ENCODE measurements at regions not wholly inside any gene's neighbourhood (a gene's known extent, or its start where the extent isn't known, plus 50 kb on each side); places are given as distances from the start of the nearest gene placed in this dataset.

DNA sequence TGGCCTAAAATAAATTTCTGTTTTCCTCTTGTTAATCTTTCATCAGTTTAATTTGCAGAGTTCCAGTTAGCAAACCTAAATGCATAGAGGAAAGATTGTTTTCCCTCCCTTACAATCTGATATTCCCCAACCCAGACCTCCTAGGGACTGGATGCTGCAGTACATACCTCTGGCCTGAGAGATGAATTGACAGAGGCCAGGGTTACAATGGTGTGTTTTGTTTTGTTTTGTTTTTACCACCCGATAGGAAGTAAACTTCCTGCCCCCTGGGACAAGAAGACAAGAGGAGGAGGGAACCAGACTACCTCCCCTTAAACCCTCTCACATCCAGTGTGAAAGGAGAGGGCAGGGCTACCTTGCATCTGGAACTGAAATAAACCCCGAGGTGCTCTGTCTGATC is 319.0 kb downstream of the LRFN2 start:
- ChIA-PET CTCF (no interaction called here), POLR2A (no interaction called here)
- no peak for TF ChIP-seq FOXA1 (IDR thresholded peaks at IDR 0.05)
- no peak for TF ChIP-seq BHLHE40 (IDR thresholded peaks at IDR 0.05; ENCODE audit: borderline replicate concordance)
- TF ChIP-seq FOXK2 (IDR thresholded peaks at IDR 0.05) = no peak
- TF ChIP-seq, protein P1, sequence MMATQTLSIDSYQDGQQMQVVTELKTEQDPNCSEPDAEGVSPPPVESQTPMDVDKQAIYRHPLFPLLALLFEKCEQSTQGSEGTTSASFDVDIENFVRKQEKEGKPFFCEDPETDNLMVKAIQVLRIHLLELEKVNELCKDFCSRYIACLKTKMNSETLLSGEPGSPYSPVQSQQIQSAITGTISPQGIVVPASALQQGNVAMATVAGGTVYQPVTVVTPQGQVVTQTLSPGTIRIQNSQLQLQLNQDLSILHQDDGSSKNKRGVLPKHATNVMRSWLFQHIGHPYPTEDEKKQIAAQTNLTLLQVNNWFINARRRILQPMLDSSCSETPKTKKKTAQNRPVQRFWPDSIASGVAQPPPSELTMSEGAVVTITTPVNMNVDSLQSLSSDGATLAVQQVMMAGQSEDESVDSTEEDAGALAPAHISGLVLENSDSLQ (IDR thresholded peaks at IDR 0.05) = no peak
- no peak for TF ChIP-seq CTBP1 (IDR thresholded peaks at IDR 0.05; ENCODE audit: borderline replicate concordance)
- no peak for TF ChIP-seq SUZ12 (IDR thresholded peaks at IDR 0.05)
- no peak for TF ChIP-seq HDGF (IDR thresholded peaks at IDR 0.05; ENCODE audit: borderline replicate concordance)
- no peak for TF ChIP-seq FOXM1 (IDR thresholded peaks at IDR 0.05; ENCODE audit: borderline replicate concordance)
- no peak for TF ChIP-seq ARNT (IDR thresholded peaks at IDR 0.05)
- no peak for TF ChIP-seq TARDBP (IDR thresholded peaks at IDR 0.05)
- TF ChIP-seq SP1 (IDR thresholded peaks at IDR 0.05) = no peak
- no peak for TF ChIP-seq ZNF384 (IDR thresholded peaks at IDR 0.05)
- no peak for TF ChIP-seq ELF4 (IDR thresholded peaks at IDR 0.05)
- TF ChIP-seq L3MBTL2 (conservative IDR thresholded peaks at IDR 0.05) = no peak
- TF ChIP-seq LEF1 (IDR thresholded peaks at IDR 0.05; ENCODE audit: borderline replicate concordance) = no peak
- TF ChIP-seq NFRKB (IDR thresholded peaks at IDR 0.05) = no peak
- DNase-seq (ENCODE audit: extremely low spot score) = no peak

DNA sequence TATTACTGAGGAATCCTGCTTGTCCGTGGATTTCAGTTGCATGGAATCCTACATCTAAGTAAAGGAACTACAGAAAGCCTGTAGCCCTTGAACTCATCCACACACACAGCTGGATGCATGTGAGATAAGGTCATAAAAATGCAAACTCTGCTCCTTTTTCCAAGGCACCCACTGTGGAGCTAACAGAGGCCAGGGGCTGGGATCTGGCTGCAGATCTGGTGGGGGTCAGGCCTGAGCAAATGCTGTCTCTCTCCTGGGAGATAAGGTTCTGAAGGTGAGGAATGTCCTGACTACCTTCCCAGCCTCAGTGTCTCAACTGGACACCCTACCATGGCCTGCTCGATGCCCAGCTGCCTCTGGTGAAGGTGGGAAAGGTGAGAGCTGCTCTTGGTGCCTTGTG is 321.5 kb downstream of the LRFN2 start:
- TF ChIP-seq TARDBP (IDR thresholded peaks at IDR 0.05) = no peak
- no peak for TF ChIP-seq BHLHE40 (IDR thresholded peaks at IDR 0.05; ENCODE audit: borderline replicate concordance)
- DNase-seq (ENCODE audit: extremely low spot score) = no peak
- ChIA-PET POLR2A (no interaction called here), CTCF (no interaction called here)

DNA sequence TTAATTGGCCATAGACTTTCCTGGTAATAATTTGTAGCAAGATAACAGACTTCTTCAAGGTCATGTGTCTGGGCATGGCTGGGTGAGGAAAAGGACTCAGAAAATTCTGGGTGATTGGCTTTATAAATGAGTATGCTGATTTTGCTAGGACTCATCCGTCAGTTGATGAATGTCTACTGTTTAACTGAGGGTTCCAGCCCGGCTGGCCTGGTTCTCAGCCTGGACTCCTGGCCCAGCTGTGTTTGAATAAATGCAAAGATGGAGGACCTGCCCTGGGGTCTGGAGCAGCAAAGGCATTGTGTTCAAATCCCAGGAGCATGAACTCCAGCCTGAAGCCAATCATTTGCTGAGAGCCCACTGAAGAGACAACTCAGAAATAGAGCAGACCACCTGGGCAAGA is 323.2 kb downstream of the LRFN2 start:
- POLR2A ChIA-PET = no interaction called here
- no peak for TF ChIP-seq L3MBTL2 (conservative IDR thresholded peaks at IDR 0.05)
- TF ChIP-seq FOXK2 (IDR thresholded peaks at IDR 0.05) = no peak
- TF ChIP-seq CTBP1 (IDR thresholded peaks at IDR 0.05; ENCODE audit: borderline replicate concordance) = no peak
- no peak for TF ChIP-seq FOXM1 (IDR thresholded peaks at IDR 0.05; ENCODE audit: borderline replicate concordance)
- TF ChIP-seq NFRKB (IDR thresholded peaks at IDR 0.05) = no peak
- DNase-seq (ENCODE audit: extremely low spot score) = no peak
- CTCF ChIA-PET = no interaction called here

DNA sequence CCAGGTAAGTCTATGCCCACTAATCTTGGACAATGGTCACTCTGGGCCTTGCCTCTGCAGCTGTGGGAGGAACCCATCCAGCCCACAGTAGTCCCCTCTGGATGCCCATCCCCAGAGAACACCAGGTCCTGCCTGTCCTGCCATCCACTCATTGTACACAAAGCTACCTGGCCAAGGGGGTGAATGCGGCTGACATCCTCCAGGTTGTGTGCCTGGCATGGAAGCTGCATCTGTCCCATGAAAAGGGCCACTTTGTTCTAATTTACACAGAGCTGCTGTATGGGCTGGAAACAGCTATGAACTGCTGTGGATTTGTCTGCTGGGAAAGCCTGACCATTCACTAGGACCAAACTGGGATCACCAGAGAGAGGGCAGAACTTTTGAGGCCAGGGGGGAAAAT is 324.8 kb downstream of the LRFN2 start:
- no peak for TF ChIP-seq SP1 (IDR thresholded peaks at IDR 0.05)
- no peak for TF ChIP-seq NFRKB (IDR thresholded peaks at IDR 0.05)
- TF ChIP-seq, protein P1 (IDR thresholded peaks at IDR 0.05) = no peak
- TF ChIP-seq SUZ12 (IDR thresholded peaks at IDR 0.05) = no peak
- no peak for TF ChIP-seq FOXK2 (IDR thresholded peaks at IDR 0.05)
- no peak for TF ChIP-seq ELF4 (IDR thresholded peaks at IDR 0.05)
- no peak for TF ChIP-seq TARDBP (IDR thresholded peaks at IDR 0.05)
- TF ChIP-seq ZNF384 (IDR thresholded peaks at IDR 0.05) = no peak
- no peak for TF ChIP-seq L3MBTL2 (conservative IDR thresholded peaks at IDR 0.05)
- no peak for DNase-seq (ENCODE audit: extremely low spot score)
- ChIA-PET CTCF (no interaction called here), POLR2A (no interaction called here)

DNA sequence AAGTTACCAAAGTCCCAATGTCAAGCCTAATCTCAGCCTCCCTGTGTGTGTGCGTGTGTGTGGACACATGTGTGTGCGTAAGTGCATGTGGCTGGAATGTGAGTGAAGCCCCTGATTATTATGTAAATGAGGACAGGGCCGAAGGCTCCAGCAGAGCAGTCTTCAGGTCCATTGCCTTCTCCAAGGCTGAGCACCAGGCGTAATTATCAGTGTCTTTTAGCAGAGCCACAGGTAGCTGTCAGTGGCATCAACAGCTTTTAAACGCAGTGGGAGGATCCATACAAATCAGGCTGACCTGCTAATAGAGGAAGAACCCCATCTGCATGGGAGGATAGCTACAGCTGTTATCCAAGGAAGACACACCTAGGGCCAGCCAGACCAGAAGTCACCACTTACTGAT is 324.3 kb upstream of the MOCS1 start:
- CTCF ChIA-PET = no interaction called here
- POLR2A ChIA-PET = no interaction called here
- TF ChIP-seq SP1 (IDR thresholded peaks at IDR 0.05) (no peak), L3MBTL2 (conservative IDR thresholded peaks at IDR 0.05) (no peak), NFRKB (IDR thresholded peaks at IDR 0.05) (no peak)
- DNase-seq (ENCODE audit: extremely low spot score) = no peak

DNA sequence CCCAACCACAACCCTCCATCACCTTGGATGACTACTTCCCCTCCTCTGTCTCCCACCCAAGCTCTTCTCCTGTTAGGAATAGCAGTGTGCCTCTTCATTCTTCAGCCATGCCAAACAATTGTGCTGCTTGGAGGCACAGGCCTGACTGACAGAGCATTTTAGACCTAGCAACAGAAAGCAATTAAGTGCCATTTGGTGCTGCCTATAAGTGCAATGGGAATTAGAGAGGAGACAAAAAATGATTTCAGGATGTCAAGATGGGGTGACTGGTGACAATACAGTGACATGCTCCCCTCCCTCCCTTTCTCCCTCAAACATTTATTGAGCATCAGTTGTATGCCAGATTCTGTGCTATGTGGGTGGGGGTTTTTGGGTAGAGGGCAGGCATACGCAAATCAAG is 322.6 kb upstream of the MOCS1 start:
- POLR2A ChIA-PET = no interaction called here
- CTCF ChIA-PET = no interaction called here
- no peak for DNase-seq (ENCODE audit: extremely low spot score)

DNA sequence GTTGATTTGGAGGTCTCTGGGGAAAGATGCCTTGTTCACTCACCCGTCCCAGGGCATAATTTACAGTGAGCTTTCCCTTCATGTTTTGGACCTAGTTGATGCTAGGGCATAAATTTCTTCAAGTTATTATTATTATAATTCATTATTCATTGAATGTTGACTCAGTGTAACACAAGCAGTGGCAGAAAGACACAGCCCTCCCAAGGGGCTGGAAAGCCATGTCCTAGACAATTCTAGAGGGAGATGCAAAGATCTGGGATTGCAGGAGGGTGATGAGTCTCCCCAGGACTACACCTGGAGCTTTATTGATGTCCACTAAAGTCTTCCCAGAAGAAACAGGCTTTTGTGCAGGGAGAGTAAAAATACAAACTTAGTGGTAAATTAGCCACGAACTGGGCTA is 322.0 kb upstream of the MOCS1 start:
- ChIA-PET POLR2A (no interaction called here), CTCF (no interaction called here)
- no peak for DNase-seq (ENCODE audit: extremely low spot score)
- TF ChIP-seq SP1 (IDR thresholded peaks at IDR 0.05) = no peak
- TF ChIP-seq L3MBTL2 (conservative IDR thresholded peaks at IDR 0.05) = no peak
- no peak for TF ChIP-seq NFRKB (IDR thresholded peaks at IDR 0.05)
- no peak for TF ChIP-seq BHLHE40 (IDR thresholded peaks at IDR 0.05; ENCODE audit: borderline replicate concordance)
- no peak for TF ChIP-seq ZNF384 (IDR thresholded peaks at IDR 0.05)
- no peak for TF ChIP-seq FOXA1 (IDR thresholded peaks at IDR 0.05)
- no peak for TF ChIP-seq ELF4 (IDR thresholded peaks at IDR 0.05)
- TF ChIP-seq LEF1 (IDR thresholded peaks at IDR 0.05; ENCODE audit: borderline replicate concordance) = no peak
- no peak for TF ChIP-seq FOXM1 (IDR thresholded peaks at IDR 0.05; ENCODE audit: borderline replicate concordance)
- no peak for TF ChIP-seq SUZ12 (IDR thresholded peaks at IDR 0.05)
- TF ChIP-seq HDGF (IDR thresholded peaks at IDR 0.05; ENCODE audit: borderline replicate concordance) = no peak
- TF ChIP-seq, protein P1 (IDR thresholded peaks at IDR 0.05) = no peak
- no peak for TF ChIP-seq ARNT (IDR thresholded peaks at IDR 0.05)
- TF ChIP-seq TARDBP (IDR thresholded peaks at IDR 0.05) = no peak
- no peak for TF ChIP-seq CTBP1 (IDR thresholded peaks at IDR 0.05; ENCODE audit: borderline replicate concordance)
- TF ChIP-seq FOXK2 (IDR thresholded peaks at IDR 0.05) = no peak

More for the DNA sequence above, 322.6 kb upstream of the MOCS1 start:
- TF ChIP-seq LEF1 (IDR thresholded peaks at IDR 0.05; ENCODE audit: borderline replicate concordance) (no peak), ELF4 (IDR thresholded peaks at IDR 0.05) (no peak), ARNT (IDR thresholded peaks at IDR 0.05) (no peak), TARDBP (IDR thresholded peaks at IDR 0.05) (no peak), BHLHE40 (IDR thresholded peaks at IDR 0.05; ENCODE audit: borderline replicate concordance) (no peak), FOXM1 (IDR thresholded peaks at IDR 0.05; ENCODE audit: borderline replicate concordance) (no peak), FOXK2 (IDR thresholded peaks at IDR 0.05) (no peak), L3MBTL2 (conservative IDR thresholded peaks at IDR 0.05) (no peak), SUZ12 (IDR thresholded peaks at IDR 0.05) (no peak), CTBP1 (IDR thresholded peaks at IDR 0.05; ENCODE audit: borderline replicate concordance) (no peak), HDGF (IDR thresholded peaks at IDR 0.05; ENCODE audit: borderline replicate concordance) (no peak), NFRKB (IDR thresholded peaks at IDR 0.05) (no peak), ZNF384 (IDR thresholded peaks at IDR 0.05) (no peak)
- TF ChIP-seq, protein P1 (IDR thresholded peaks at IDR 0.05) = no peak
